PC-9 (cell line): ENCODE measurements at regions not wholly inside any gene's neighbourhood (a gene's known extent, or its start where the extent isn't known, plus 50 kb on each side); places are given as distances from the start of the nearest gene placed in this dataset.

Source experiments
- CTCF ChIP-seq: fragments of 200-600 bp; sonication (generic); conservative IDR thresholded peaks from 2 replicates; pipeline ENCODE4 v1.6.1; 2017; ENCODE audit warnings: mixed run types, antibody characterized with exemption, mild to moderate bottlenecking, moderate library complexity
- EZH2 ChIP-seq: fragments of 200-600 bp; sonication (generic); IDR thresholded peaks from 2 replicates; pipeline ENCODE4 v1.8.0; 2017; ENCODE audit warnings: antibody characterized with exemption, low read depth

DNA sequence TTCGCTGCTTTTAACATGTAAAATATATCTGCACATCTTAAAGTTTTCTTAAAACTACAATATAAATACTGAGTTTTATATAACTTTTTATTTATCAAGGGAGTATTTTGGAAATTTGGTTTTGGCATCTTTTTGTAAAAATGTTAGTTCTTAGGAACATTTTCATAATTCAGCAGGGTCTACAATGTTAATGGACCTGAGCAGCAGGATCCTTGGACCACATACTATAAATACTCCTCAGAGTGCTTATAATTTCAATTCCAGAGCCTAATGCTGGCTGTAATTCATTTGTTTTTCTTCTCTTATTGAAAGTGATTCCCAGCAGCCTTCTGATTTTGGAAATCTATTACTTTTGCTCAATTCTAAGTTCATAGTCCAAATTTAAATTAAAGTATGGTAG lies 1216.2 kb downstream of the MAT2B start:
- TF ChIP-seq CTCF (no peak), EZH2 (no peak)
